ENCODE measurements at regions not wholly inside any gene's neighbourhood (a gene's known extent, or its start where the extent isn't known, plus 50 kb on each side); places are given as distances from the start of the nearest gene placed in this dataset.

GRCh38 chr5:73230264-73231245 is 57.6 kb downstream of the TMEM174 start:
- H3K27me3 ChIP-seq (ENCODE audit: control insufficient read depth, insufficient read depth, low read length) = peaks cover 30% of the 10 kb centered on the region
- H3K4me3 ChIP-seq (ENCODE audit: low read length) = no peak overlapping the region
- H3K27ac ChIP-seq (ENCODE audit: low read depth, low read length) = no peak overlapping the region
- H3K36me3 ChIP-seq (ENCODE audit: control insufficient read depth, insufficient read depth, low read length) = no peaks in the 10 kb centered on the region
- no peaks in the 10 kb centered on the region for H3K4me1 ChIP-seq (ENCODE audit: control insufficient read depth, insufficient read depth, low read length)
- H3K9ac ChIP-seq (ENCODE audit: low read length) = no peak overlapping the region

GRCh38 chr5:73229271-73229670 is 56.3 kb downstream of the TMEM174 start:
- H3K9ac ChIP-seq (ENCODE audit: low read length) = no peak overlapping the region
- no peaks in the 10 kb centered on the region for H3K4me1 ChIP-seq (ENCODE audit: control insufficient read depth, insufficient read depth, low read length)
- H3K4me3 ChIP-seq (ENCODE audit: low read length) = no peak overlapping the region
- H3K27ac ChIP-seq (ENCODE audit: low read depth, low read length) = no peak overlapping the region
- peaks cover 27% of the 10 kb centered on the region for H3K27me3 ChIP-seq (ENCODE audit: control insufficient read depth, insufficient read depth, low read length)
- no peaks in the 10 kb centered on the region for H3K36me3 ChIP-seq (ENCODE audit: control insufficient read depth, insufficient read depth, low read length)

- no peaks in the 10 kb centered on the region for H3K4me1 ChIP-seq (ENCODE audit: control insufficient read depth, insufficient read depth, low read length)
- no peak overlapping the region for H3K27ac ChIP-seq (ENCODE audit: low read depth, low read length)
- no peak overlapping the region for H3K4me3 ChIP-seq (ENCODE audit: low read length)
- H3K36me3 ChIP-seq (ENCODE audit: control insufficient read depth, insufficient read depth, low read length) = no peaks in the 10 kb centered on the region
- H3K9ac ChIP-seq (ENCODE audit: low read length) = no peak overlapping the region
- H3K27me3 ChIP-seq (ENCODE audit: control insufficient read depth, insufficient read depth, low read length) = peaks cover 27% of the 10 kb centered on the region
Measured at GRCh38 chr5:73228052-73228451, 55.1 kb downstream of the TMEM174 start.
